Endothelial cell of umbilical vein (primary cell): ENCODE measurements at regions not wholly inside any gene's neighbourhood (a gene's known extent, or its start where the extent isn't known, plus 50 kb on each side); places are given as distances from the start of the nearest gene placed in this dataset.

Experiments
- BruUV-seq: library from RNA; stranded (reverse); fragments of 400-500 nt; replicated peaks from 2 replicates; lab custom pipeline; 2021; lab: Mats Ljungman, UMichigan
- CTCF ChIA-PET: fragments of 300-600, 350-600 bp; sonication (Branson Sonifier 250); formaldehyde crosslinking; loops from one replicate; lab custom pipeline; 2021; ENCODE audit warnings: antibody characterized with exemption, inconsistent platforms; lab: Charles Lee
- POLR2A ChIA-PET: fragments of 300-600, 350-600 bp; sonication (Branson Sonifier 250); formaldehyde crosslinking; loops from one replicate; lab custom pipeline; 2021; ENCODE audit warnings: antibody characterized with exemption, inconsistent platforms; lab: Charles Lee
- DNase-seq: peaks from one replicate; pipeline ENCODE4 v3.0.0-alpha.2; 2011; ENCODE audit warnings: low read depth, low spot score
- FAIRE-seq: peaks from 2 replicates; lab custom pipeline; 2011; peaks lifted over from hg19 to GRCh38; lab: Jason Lieb, UNC
- H2AFZ ChIP-seq: 2 replicates; pipeline ENCODE4 v1.6.0; 2012; ENCODE audit warnings: low read depth, low read length, control low read depth, inconsistent platforms
- H3K27ac ChIP-seq: 2 replicates; pipeline ENCODE4 v1.5.1; 2011; ENCODE audit warnings: low read depth, mild to moderate bottlenecking, control low read depth, low read length, moderate library complexity; ENCODE audit not compliant: insufficient read depth
- H3K27me3 ChIP-seq, 2 experiments: 2 replicates each; pipeline versions ENCODE4 v1.6.0 to v1.6.1; 2011; ENCODE audit warnings: low read length in 2 of 2, mixed read lengths in 1 of 2; ENCODE audit not compliant: control insufficient read depth in 2 of 2, insufficient read depth in 2 of 2
- H3K36me3 ChIP-seq, 2 experiments: 2 replicates in 1 of 2; 3 replicates in 1 of 2; pipeline ENCODE4 v1.5.1; 2011; ENCODE audit warnings: low read length in 2 of 2, mild to moderate bottlenecking in 1 of 2, moderate library complexity in 1 of 2; ENCODE audit not compliant: control insufficient read depth in 2 of 2, insufficient read depth in 2 of 2; ENCODE audit errors: extremely low read depth in 1 of 2
- H3K4me1 ChIP-seq: 3 replicates; pipeline ENCODE4 v1.5.1; 2011; ENCODE audit warnings: mild to moderate bottlenecking, low read length; ENCODE audit not compliant: control insufficient read depth, insufficient read depth; ENCODE audit errors: extremely low read depth
- H3K4me2 ChIP-seq: 2 replicates; pipeline ENCODE4 v1.6.1; 2011; ENCODE audit warnings: low read length, control low read depth, mixed read lengths; ENCODE audit not compliant: insufficient read depth
- H3K4me3 ChIP-seq, 3 experiments: fragments of 200-600 bp in 1 of 3; sonication (generic), shearing (Covaris generic) in 1 of 3; replicated peaks in 1 of 3; 2 replicates each; pipeline ENCODE4 v1.5.1; 2011 to 2016; ENCODE audit warnings: control low read depth in 3 of 3, low read length in 3 of 3, mild to moderate bottlenecking in 2 of 3, inconsistent platforms in 1 of 3, low read depth in 1 of 3, moderate library complexity in 1 of 3; ENCODE audit not compliant: insufficient read depth in 1 of 3
- H3K79me2 ChIP-seq: 2 replicates; pipeline ENCODE4 v1.6.0; 2012; ENCODE audit warnings: low read length, inconsistent platforms; ENCODE audit not compliant: control insufficient read depth, insufficient read depth
- H3K9ac ChIP-seq: replicated peaks from 2 replicates; pipeline ENCODE3; 2011; ENCODE audit warnings: low read length, control low read depth; ENCODE audit not compliant: insufficient read depth; ENCODE audit errors: extremely low read depth
- H3K9me1 ChIP-seq: replicated peaks from 3 replicates; pipeline ENCODE4 v1.6.0; 2011; ENCODE audit warnings: mild to moderate bottlenecking, low read length; ENCODE audit not compliant: control insufficient read depth, insufficient read depth; ENCODE audit errors: extremely low read depth
- H3K9me3 ChIP-seq: replicated peaks from 2 replicates; pipeline ENCODE4 v1.5.1; 2012; ENCODE audit warnings: low read length, inconsistent platforms; ENCODE audit not compliant: control insufficient read depth, insufficient read depth
- H4K20me1 ChIP-seq: replicated peaks from 2 replicates; pipeline ENCODE3; 2011; ENCODE audit warnings: mild to moderate bottlenecking, low read length; ENCODE audit not compliant: control insufficient read depth, insufficient read depth; ENCODE audit errors: extremely low read depth
- EZH2 ChIP-seq: IDR thresholded peaks from 2 replicates; pipeline ENCODE4 v1.6.1; 2012; ENCODE audit warnings: borderline replicate concordance, low read depth, mild to moderate bottlenecking, moderate library complexity, low read length, inconsistent platforms; ENCODE audit not compliant: severe bottlenecking
- FOS ChIP-seq: IDR thresholded peaks from 2 replicates; pipeline ENCODE4 v1.6.1; 2011; ENCODE audit warnings: mild to moderate bottlenecking, low read length, moderate library complexity, borderline replicate concordance; ENCODE audit not compliant: insufficient read depth
- GATA2 ChIP-seq: IDR thresholded peaks from 2 replicates; pipeline ENCODE4 v1.7.0; 2011; ENCODE audit warnings: low read depth, mild to moderate bottlenecking, moderate library complexity, mixed read lengths, low read length; ENCODE audit not compliant: insufficient read length, insufficient read depth
- JUN ChIP-seq: IDR thresholded peaks from 2 replicates; pipeline ENCODE4 v1.6.1; 2011; ENCODE audit warnings: borderline replicate concordance, low read depth; ENCODE audit not compliant: insufficient read length, insufficient read depth
- MYC ChIP-seq: IDR thresholded peaks from one replicate; pipeline ENCODE4 v1.6.1; 2011; ENCODE audit warnings: mild to moderate bottlenecking, low read depth, low read length
- POLR2A ChIP-seq: IDR thresholded peaks from 2 replicates; pipeline ENCODE4 v1.6.1; 2012; ENCODE audit warnings: low read depth, mild to moderate bottlenecking, control low read depth, low read length
- POLR2AphosphoS5 ChIP-seq: IDR thresholded peaks from 2 replicates; pipeline ENCODE4 v1.6.1; 2012; ENCODE audit warnings: low read depth, mild to moderate bottlenecking, control low read depth, low read length, moderate library complexity; ENCODE audit not compliant: insufficient read depth
- dilution Hi-C: fragments of 300-500 bp; cut with MboI; formaldehyde crosslinking; loops from one replicate; pipeline ENCODE4 v1.15.0; 2019; ENCODE audit warnings: low sequenced_read_pairs; ENCODE audit not compliant: extremely low pct_ligation_motif_present
- intact Hi-C: fragments of 100-400 bp; cut with micrococcal nuclease; formaldehyde crosslinking; loops from one replicate; pipeline ENCODE4 v1.10.0; 2022
- TF ChIP-seq, protein P1 (sequence below), 2 donors: IDR thresholded peaks; 1 replicate in 1 of 2; 2 replicates in 1 of 2; pipeline ENCODE4 v1.5.1; 2011; ENCODE audit warnings: low read length in 2 of 2, mild to moderate bottlenecking in 2 of 2, moderate library complexity in 2 of 2, control low read depth in 1 of 2, inconsistent platforms in 1 of 2, low read depth in 1 of 2; ENCODE audit not compliant: insufficient read depth in 1 of 2; ENCODE audit errors: extremely low read depth in 1 of 2
- TF ChIP-seq, protein P2 (sequence below): IDR thresholded peaks from 2 replicates; pipeline ENCODE4 v1.6.1; 2011; ENCODE audit not compliant: insufficient read depth, insufficient read length

DNA sequence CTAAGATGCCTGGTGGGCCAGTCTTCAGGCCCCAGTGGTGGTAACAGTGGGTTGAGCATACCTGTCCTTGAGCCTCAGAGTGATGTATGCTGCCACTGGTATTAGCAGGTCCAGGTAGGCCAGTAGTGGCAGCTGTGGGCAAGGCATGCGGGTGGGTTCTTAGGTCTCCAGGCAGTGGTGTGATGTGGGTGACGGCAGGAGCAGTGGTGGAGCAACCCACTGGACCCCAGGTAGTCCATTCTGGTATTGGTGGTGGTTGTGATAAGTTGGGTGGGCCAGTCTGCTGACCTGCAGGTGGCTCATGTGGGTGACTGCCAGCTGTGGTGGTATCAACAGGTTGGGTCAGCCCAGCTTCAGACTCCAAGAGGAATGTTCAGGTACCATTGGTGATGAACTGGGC is 165.0 kb upstream of the GORAB start:
- ChIA-PET CTCF (no interaction called here), POLR2A (no interaction called here)
- H3K27ac ChIP-seq, result no peak overlapping the region
- H3K9ac ChIP-seq, result no peak overlapping the region
- dilution Hi-C loops (no loop called here), intact Hi-C loops (no loop called here)
- H3K9me3 ChIP-seq, result no peaks in the 10 kb centered on the region
- no peak overlapping the region for H2AFZ ChIP-seq
- H3K79me2 ChIP-seq, result no peaks in the 10 kb centered on the region
- DNase-seq (no peak), FAIRE-seq (no peak)
- H3K36me3 ChIP-seq, result no peaks in the 10 kb centered on the region
- H4K20me1 ChIP-seq, result no peaks in the 10 kb centered on the region
- no TSS peak for BruUV-seq
- TF ChIP-seq EZH2, result no peak
- TF ChIP-seq FOS, result no peak
- no peak for TF ChIP-seq POLR2AphosphoS5
- TF ChIP-seq, protein P1, sequence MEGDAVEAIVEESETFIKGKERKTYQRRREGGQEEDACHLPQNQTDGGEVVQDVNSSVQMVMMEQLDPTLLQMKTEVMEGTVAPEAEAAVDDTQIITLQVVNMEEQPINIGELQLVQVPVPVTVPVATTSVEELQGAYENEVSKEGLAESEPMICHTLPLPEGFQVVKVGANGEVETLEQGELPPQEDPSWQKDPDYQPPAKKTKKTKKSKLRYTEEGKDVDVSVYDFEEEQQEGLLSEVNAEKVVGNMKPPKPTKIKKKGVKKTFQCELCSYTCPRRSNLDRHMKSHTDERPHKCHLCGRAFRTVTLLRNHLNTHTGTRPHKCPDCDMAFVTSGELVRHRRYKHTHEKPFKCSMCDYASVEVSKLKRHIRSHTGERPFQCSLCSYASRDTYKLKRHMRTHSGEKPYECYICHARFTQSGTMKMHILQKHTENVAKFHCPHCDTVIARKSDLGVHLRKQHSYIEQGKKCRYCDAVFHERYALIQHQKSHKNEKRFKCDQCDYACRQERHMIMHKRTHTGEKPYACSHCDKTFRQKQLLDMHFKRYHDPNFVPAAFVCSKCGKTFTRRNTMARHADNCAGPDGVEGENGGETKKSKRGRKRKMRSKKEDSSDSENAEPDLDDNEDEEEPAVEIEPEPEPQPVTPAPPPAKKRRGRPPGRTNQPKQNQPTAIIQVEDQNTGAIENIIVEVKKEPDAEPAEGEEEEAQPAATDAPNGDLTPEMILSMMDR (IDR thresholded peaks at IDR 0.05; ENCODE audit: extremely low read depth in 1 of 2, insufficient read depth in 1 of 2, low read depth in 1 of 2, low read length in 2 of 2), result no peak
- no peak for TF ChIP-seq MYC
- TF ChIP-seq, protein P2, sequence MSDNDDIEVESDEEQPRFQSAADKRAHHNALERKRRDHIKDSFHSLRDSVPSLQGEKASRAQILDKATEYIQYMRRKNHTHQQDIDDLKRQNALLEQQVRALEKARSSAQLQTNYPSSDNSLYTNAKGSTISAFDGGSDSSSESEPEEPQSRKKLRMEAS, result no peak
- no peak for TF ChIP-seq POLR2A
- no peak for TF ChIP-seq GATA2
- TF ChIP-seq JUN, result no peak
- no peaks in the 10 kb centered on the region for H3K9me1 ChIP-seq
- no peak overlapping the region for H3K4me3 ChIP-seq
- H3K27me3 ChIP-seq, result no peaks in the 10 kb centered on the region
- H3K4me1 ChIP-seq, result no peaks in the 10 kb centered on the region
- H3K4me2 ChIP-seq, result no peak overlapping the region
